OCI-LY1 (cell line): ENCODE measurements at regions not wholly inside any gene's neighbourhood (a gene's known extent, or its start where the extent isn't known, plus 50 kb on each side); places are given as distances from the start of the nearest gene placed in this dataset.

ENCODE experiments used
- CTCF ChIP-seq: fragments of 200-600 bp; sonication (generic), shearing (Covaris generic); IDR thresholded peaks from 2 replicates; pipeline ENCODE4 v1.5.1; 2017; ENCODE audit warnings: mild to moderate bottlenecking, antibody characterized with exemption, low read length, moderate library complexity, mixed read lengths
- EZH2 ChIP-seq: fragments of 200-600 bp; sonication (generic), shearing (Covaris generic); IDR thresholded peaks from 2 replicates; pipeline ENCODE4 v1.8.0; 2017; ENCODE audit warnings: borderline replicate concordance, mixed run types, mild to moderate bottlenecking, antibody characterized with exemption, low read length, moderate library complexity, mixed read lengths

- peak; percentile 49 for TF ChIP-seq CTCF
- no peak for TF ChIP-seq EZH2
Measured at GRCh38 chr6:50145125-50145524, 95.4 kb upstream of the DEFB112 start.
